Choroid plexus epithelial cell (primary cell): ENCODE measurements at regions not wholly inside any gene's neighbourhood (a gene's known extent, or its start where the extent isn't known, plus 50 kb on each side); places are given as distances from the start of the nearest gene placed in this dataset.
A peak's percentile ranks its signal among the peaks of the same experiment; 100 is the strongest.

ENCODE experiments used
- DNase-seq: peaks from one replicate; pipeline ENCODE4 v3.0.0-alpha.2; 2010; ENCODE audit warnings: low read depth
- H3K4me3 ChIP-seq: 2 replicates; pipeline ENCODE4 v1.5.1; 2011; ENCODE audit warnings: low read depth, mild to moderate bottlenecking, control low read depth, low read length, moderate library complexity
- CTCF ChIP-seq: conservative IDR thresholded peaks from 2 replicates; pipeline ENCODE4 v1.5.1; 2011; ENCODE audit warnings: low read depth, mild to moderate bottlenecking, control low read depth, inconsistent platforms, low read length, moderate library complexity

GRCh38 chr3:43790060-43790459 lies 99.3 kb downstream of the ABHD5 start:
- H3K4me3 ChIP-seq: no peak overlapping the region
- no peak for DNase-seq
- TF ChIP-seq CTCF: no peak

- no peak overlapping the region for H3K4me3 ChIP-seq
- DNase-seq: no peak
- no peak for TF ChIP-seq CTCF
These were observed 99.7 kb downstream of the ABHD5 start for GRCh38 chr3:43790476-43790875.

- DNase-seq: no peak
- no peak overlapping the region for H3K4me3 ChIP-seq
- TF ChIP-seq CTCF: no peak
These were observed 100.5 kb downstream of the ABHD5 start for GRCh38 chr3:43791246-43791645.

GRCh38 chr3:43792904-43793303 lies 102.2 kb downstream of the ABHD5 start:
- no peak for DNase-seq
- no peak for TF ChIP-seq CTCF
- H3K4me3 ChIP-seq: no peak overlapping the region

- TF ChIP-seq CTCF: no peak
- no peak overlapping the region for H3K4me3 ChIP-seq
- no peak for DNase-seq
These were observed 103.1 kb downstream of the ABHD5 start for GRCh38 chr3:43793648-43794372.

- TF ChIP-seq CTCF: no peak
- H3K4me3 ChIP-seq: no peak overlapping the region
- DNase-seq: peak; percentile 67
These were observed 104.0 kb downstream of the ABHD5 start for GRCh38 chr3:43794776-43795175.

- no peak for TF ChIP-seq CTCF
These were observed 104.8 kb downstream of the ABHD5 start for GRCh38 chr3:43795491-43795890.

More at GRCh38 chr3:43795491-43795890, 104.8 kb downstream of the ABHD5 start:
- DNase-seq: no peak
- no peak overlapping the region for H3K4me3 ChIP-seq
